GM23338 (cell line): ENCODE measurements at regions not wholly inside any gene's neighbourhood (a gene's known extent, or its start where the extent isn't known, plus 50 kb on each side); places are given as distances from the start of the nearest gene placed in this dataset.
A peak's percentile ranks its signal among the peaks of the same experiment; 100 is the strongest.

ENCODE experiments used
- ATAC-seq: fragments of 200-7000 bp; cut with Tn5 transposase; 3 replicates; pipeline ENCODE4 v1.9.1; 2020
- DNase-seq: peaks from one replicate; pipeline ENCODE4 v3.0.0-alpha.2; 2015; ENCODE audit warnings: low spot score
- H2AFZ ChIP-seq: fragments of 200-600 bp; sonication (generic); 2 replicates; pipeline ENCODE4 v1.8.0; 2016; ENCODE audit warnings: antibody characterized with exemption, mild to moderate bottlenecking, moderate library complexity
- H3F3A ChIP-seq: fragments of 200-600 bp; sonication (generic); replicated peaks from 2 replicates; pipeline ENCODE4 v1.8.0; 2017; ENCODE audit warnings: antibody characterized with exemption, mixed run types, low read depth
- H3K27ac ChIP-seq: fragments of 200-600 bp; sonication (generic); 2 replicates; pipeline ENCODE4 v1.6.1; 2016; ENCODE audit warnings: low read depth
- H3K27me3 ChIP-seq: fragments of 200-600 bp; sonication (generic); 2 replicates; pipeline ENCODE4 v1.8.0; 2016; ENCODE audit warnings: mild to moderate bottlenecking, mixed run types, moderate library complexity; ENCODE audit not compliant: insufficient read depth
- H3K36me3 ChIP-seq: fragments of 200-600 bp; sonication (generic); 2 replicates; pipeline ENCODE4 v1.8.0; 2016; ENCODE audit warnings: mild to moderate bottlenecking; ENCODE audit not compliant: insufficient read depth
- H3K4me1 ChIP-seq: fragments of 200-600 bp; sonication (generic); 2 replicates; pipeline ENCODE4 v1.8.0; 2016; ENCODE audit warnings: mild to moderate bottlenecking, moderate library complexity; ENCODE audit not compliant: insufficient read depth
- H3K4me2 ChIP-seq: fragments of 200-600 bp; sonication (generic); 2 replicates; pipeline ENCODE4 v1.7.1; 2017; ENCODE audit warnings: mixed run types
- H3K4me3 ChIP-seq: fragments of 200-600 bp; sonication (generic); 2 replicates; pipeline ENCODE4 v1.6.1; 2016; ENCODE audit warnings: mixed run types
- H3K79me2 ChIP-seq: fragments of 200-600 bp; sonication (generic); replicated peaks from 2 replicates; pipeline ENCODE4 v1.8.0; 2017; ENCODE audit warnings: mild to moderate bottlenecking; ENCODE audit not compliant: insufficient read depth
- H3K9me2 ChIP-seq: fragments of 200-600 bp; sonication (generic); 2 replicates; pipeline ENCODE4 v1.8.0; 2017; ENCODE audit not compliant: insufficient read depth
- H4K20me1 ChIP-seq: fragments of 200-600 bp; sonication (generic); replicated peaks from 2 replicates; pipeline ENCODE4 v1.8.0; 2017; ENCODE audit warnings: mild to moderate bottlenecking; ENCODE audit not compliant: insufficient read depth
- H3K27ac Mint-ChIP-seq: 2 replicates; pipeline ENCODE4 v1.8.0; 2020; ENCODE audit warnings: inconsistent platforms, mild to moderate bottlenecking, moderate library complexity, mixed read lengths
- H3K27me3 Mint-ChIP-seq: 3 replicates; pipeline ENCODE4 v1.8.0; 2022; ENCODE audit warnings: low read depth, mild to moderate bottlenecking, moderate library complexity, mixed read lengths, inconsistent platforms; ENCODE audit not compliant: insufficient read depth, poor library complexity
- H3K36me3 Mint-ChIP-seq: 3 replicates; pipeline ENCODE4 v1.8.0; 2021; ENCODE audit warnings: low read depth, mild to moderate bottlenecking, inconsistent platforms, moderate library complexity, mixed read lengths
- H3K4me1 Mint-ChIP-seq: 3 replicates; pipeline ENCODE4 v1.8.0; 2020; ENCODE audit warnings: mild to moderate bottlenecking, inconsistent platforms, mixed read lengths
- H3K4me3 Mint-ChIP-seq: 3 replicates; pipeline ENCODE4 v1.8.0; 2021; ENCODE audit warnings: moderate library complexity, mild to moderate bottlenecking, inconsistent platforms, mixed read lengths
- H3K9me3 Mint-ChIP-seq: 3 replicates; pipeline ENCODE4 v1.8.0; 2020; ENCODE audit warnings: moderate library complexity, mild to moderate bottlenecking, inconsistent platforms, mixed read lengths
- CREB1 ChIP-seq: fragments of 250-450 bp; sonication (Bioruptor Pico); IDR thresholded peaks from 2 replicates; pipeline ENCODE4 v1.5.0; 2020; ENCODE audit warnings: low read depth, mild to moderate bottlenecking, moderate library complexity
- EZH2 ChIP-seq: fragments of 200-600 bp; sonication (generic); IDR thresholded peaks from one replicate; pipeline ENCODE4 v1.8.0; 2017; ENCODE audit warnings: antibody characterized with exemption, mild to moderate bottlenecking, low read depth; ENCODE audit not compliant: unreplicated experiment
- EZH2phosphoT487 ChIP-seq: fragments of 200-600 bp; sonication (generic); IDR thresholded peaks from one replicate; pipeline ENCODE4 v1.8.1; 2018; ENCODE audit warnings: antibody characterized with exemption; ENCODE audit not compliant: unreplicated experiment
- JUNB ChIP-seq: IDR thresholded peaks from one replicate; pipeline ENCODE4 v1.6.1; 2016; ENCODE audit warnings: antibody characterized with exemption; ENCODE audit not compliant: unreplicated experiment
- NANOG ChIP-seq: IDR thresholded peaks from 2 replicates; pipeline ENCODE4 v1.6.1; 2016; ENCODE audit warnings: antibody characterized with exemption, borderline replicate concordance
- POLR2AphosphoS5 ChIP-seq: IDR thresholded peaks from 2 replicates; pipeline ENCODE4 v1.6.1; 2016; ENCODE audit warnings: antibody characterized with exemption, low read depth
- STAT1 ChIP-seq: IDR thresholded peaks from one replicate; pipeline ENCODE4 v1.6.1; 2016; ENCODE audit warnings: antibody characterized with exemption; ENCODE audit not compliant: unreplicated experiment
- ZNF114 ChIP-seq: fragments of 250-450 bp; sonication (Bioruptor Pico); IDR thresholded peaks from 2 replicates; pipeline ENCODE4 v1.5.0; 2020; ENCODE audit warnings: mild to moderate bottlenecking, moderate library complexity
- ZNF331 ChIP-seq: fragments of 250-450 bp; sonication (Bioruptor Pico); IDR thresholded peaks from 2 replicates; pipeline ENCODE4 v1.5.0; 2020; ENCODE audit warnings: low read depth, mild to moderate bottlenecking, moderate library complexity
- TF ChIP-seq, protein P1 (sequence below), 2 experiments: fragments of 200-600 bp in 1 of 2; sonication (generic) in 1 of 2; conservative IDR thresholded peaks; 2 replicates each; pipeline versions ENCODE4 v1.5.1 to v1.6.1; 2016 to 2017; ENCODE audit warnings: antibody characterized with exemption in 2 of 2, low read depth in 2 of 2, mild to moderate bottlenecking in 2 of 2, moderate library complexity in 1 of 2
- TF ChIP-seq, protein P2 (sequence below): IDR thresholded peaks from 2 replicates; pipeline ENCODE4 v1.6.1; 2016; ENCODE audit warnings: antibody characterized with exemption
- TF ChIP-seq, protein P3 (sequence below): fragments of 250-450 bp; sonication (Bioruptor Pico); IDR thresholded peaks from 2 replicates; pipeline ENCODE4 v1.5.0; 2020; ENCODE audit warnings: mild to moderate bottlenecking, moderate library complexity

DNA sequence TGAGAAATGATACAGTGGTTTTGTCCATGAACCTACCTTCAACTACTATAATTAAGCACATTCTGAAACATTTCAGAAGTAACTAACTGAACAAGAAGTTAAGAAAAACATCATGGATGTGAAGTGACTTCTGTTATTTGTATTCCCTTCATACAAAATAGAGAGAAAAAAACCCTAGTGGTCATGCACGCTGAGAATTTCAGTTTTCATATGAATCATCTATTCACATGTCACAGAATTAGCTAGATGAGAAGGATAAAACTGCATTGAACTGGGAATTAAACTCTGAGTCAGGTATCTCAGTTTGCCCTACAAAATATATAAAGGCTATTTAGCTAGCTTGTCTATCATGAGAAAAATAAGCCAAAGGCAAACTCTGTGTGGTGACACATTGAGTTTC lies 451.8 kb upstream of the FTMT start (continued):
- TF ChIP-seq, protein P1, sequence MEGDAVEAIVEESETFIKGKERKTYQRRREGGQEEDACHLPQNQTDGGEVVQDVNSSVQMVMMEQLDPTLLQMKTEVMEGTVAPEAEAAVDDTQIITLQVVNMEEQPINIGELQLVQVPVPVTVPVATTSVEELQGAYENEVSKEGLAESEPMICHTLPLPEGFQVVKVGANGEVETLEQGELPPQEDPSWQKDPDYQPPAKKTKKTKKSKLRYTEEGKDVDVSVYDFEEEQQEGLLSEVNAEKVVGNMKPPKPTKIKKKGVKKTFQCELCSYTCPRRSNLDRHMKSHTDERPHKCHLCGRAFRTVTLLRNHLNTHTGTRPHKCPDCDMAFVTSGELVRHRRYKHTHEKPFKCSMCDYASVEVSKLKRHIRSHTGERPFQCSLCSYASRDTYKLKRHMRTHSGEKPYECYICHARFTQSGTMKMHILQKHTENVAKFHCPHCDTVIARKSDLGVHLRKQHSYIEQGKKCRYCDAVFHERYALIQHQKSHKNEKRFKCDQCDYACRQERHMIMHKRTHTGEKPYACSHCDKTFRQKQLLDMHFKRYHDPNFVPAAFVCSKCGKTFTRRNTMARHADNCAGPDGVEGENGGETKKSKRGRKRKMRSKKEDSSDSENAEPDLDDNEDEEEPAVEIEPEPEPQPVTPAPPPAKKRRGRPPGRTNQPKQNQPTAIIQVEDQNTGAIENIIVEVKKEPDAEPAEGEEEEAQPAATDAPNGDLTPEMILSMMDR (conservative IDR thresholded peaks at IDR 0.05; ENCODE audit: low read depth in 2 of 2), result no peak

- Histone ChIP-seq H3K79me2 (no peaks in the 10 kb centered on the region), H2AFZ (peak overlapping the region; percentile 49; the same call in 1 of the 2 replicates), H3K27me3 (no peaks in the 10 kb centered on the region), H3K9me2 (no peaks in the 10 kb centered on the region; the same call in none of the 2 replicates), H3K4me1 (no peaks in the 10 kb centered on the region), H3K4me3 (no peak overlapping the region), H3K4me2 (no peak overlapping the region), H3K36me3 (no peaks in the 10 kb centered on the region), H3F3A (no peaks in the 10 kb centered on the region), H3K27ac (no peak overlapping the region), H4K20me1 (no peaks in the 10 kb centered on the region)
- Mint-ChIP-seq H3K27ac (peak overlapping the region; percentile 59), H3K4me3 (no peak overlapping the region), H3K36me3 (no peaks in the 10 kb centered on the region), H3K9me3 (no peaks in the 10 kb centered on the region; the same call in 2 of the 3 replicates), H3K4me1 (no peaks in the 10 kb centered on the region), H3K27me3 (no peaks in the 10 kb centered on the region)
- DNase-seq, result peak; percentile 4
- ATAC-seq, result no peak
- no peak for TF ChIP-seq NANOG
- TF ChIP-seq JUNB, result no peak
- no peak for TF ChIP-seq ZNF331 (CRISPR knock-in tag)
- TF ChIP-seq, protein P2, sequence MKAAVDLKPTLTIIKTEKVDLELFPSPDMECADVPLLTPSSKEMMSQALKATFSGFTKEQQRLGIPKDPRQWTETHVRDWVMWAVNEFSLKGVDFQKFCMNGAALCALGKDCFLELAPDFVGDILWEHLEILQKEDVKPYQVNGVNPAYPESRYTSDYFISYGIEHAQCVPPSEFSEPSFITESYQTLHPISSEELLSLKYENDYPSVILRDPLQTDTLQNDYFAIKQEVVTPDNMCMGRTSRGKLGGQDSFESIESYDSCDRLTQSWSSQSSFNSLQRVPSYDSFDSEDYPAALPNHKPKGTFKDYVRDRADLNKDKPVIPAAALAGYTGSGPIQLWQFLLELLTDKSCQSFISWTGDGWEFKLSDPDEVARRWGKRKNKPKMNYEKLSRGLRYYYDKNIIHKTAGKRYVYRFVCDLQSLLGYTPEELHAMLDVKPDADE, result no peak
- TF ChIP-seq STAT1, result no peak
- TF ChIP-seq, protein P3, sequence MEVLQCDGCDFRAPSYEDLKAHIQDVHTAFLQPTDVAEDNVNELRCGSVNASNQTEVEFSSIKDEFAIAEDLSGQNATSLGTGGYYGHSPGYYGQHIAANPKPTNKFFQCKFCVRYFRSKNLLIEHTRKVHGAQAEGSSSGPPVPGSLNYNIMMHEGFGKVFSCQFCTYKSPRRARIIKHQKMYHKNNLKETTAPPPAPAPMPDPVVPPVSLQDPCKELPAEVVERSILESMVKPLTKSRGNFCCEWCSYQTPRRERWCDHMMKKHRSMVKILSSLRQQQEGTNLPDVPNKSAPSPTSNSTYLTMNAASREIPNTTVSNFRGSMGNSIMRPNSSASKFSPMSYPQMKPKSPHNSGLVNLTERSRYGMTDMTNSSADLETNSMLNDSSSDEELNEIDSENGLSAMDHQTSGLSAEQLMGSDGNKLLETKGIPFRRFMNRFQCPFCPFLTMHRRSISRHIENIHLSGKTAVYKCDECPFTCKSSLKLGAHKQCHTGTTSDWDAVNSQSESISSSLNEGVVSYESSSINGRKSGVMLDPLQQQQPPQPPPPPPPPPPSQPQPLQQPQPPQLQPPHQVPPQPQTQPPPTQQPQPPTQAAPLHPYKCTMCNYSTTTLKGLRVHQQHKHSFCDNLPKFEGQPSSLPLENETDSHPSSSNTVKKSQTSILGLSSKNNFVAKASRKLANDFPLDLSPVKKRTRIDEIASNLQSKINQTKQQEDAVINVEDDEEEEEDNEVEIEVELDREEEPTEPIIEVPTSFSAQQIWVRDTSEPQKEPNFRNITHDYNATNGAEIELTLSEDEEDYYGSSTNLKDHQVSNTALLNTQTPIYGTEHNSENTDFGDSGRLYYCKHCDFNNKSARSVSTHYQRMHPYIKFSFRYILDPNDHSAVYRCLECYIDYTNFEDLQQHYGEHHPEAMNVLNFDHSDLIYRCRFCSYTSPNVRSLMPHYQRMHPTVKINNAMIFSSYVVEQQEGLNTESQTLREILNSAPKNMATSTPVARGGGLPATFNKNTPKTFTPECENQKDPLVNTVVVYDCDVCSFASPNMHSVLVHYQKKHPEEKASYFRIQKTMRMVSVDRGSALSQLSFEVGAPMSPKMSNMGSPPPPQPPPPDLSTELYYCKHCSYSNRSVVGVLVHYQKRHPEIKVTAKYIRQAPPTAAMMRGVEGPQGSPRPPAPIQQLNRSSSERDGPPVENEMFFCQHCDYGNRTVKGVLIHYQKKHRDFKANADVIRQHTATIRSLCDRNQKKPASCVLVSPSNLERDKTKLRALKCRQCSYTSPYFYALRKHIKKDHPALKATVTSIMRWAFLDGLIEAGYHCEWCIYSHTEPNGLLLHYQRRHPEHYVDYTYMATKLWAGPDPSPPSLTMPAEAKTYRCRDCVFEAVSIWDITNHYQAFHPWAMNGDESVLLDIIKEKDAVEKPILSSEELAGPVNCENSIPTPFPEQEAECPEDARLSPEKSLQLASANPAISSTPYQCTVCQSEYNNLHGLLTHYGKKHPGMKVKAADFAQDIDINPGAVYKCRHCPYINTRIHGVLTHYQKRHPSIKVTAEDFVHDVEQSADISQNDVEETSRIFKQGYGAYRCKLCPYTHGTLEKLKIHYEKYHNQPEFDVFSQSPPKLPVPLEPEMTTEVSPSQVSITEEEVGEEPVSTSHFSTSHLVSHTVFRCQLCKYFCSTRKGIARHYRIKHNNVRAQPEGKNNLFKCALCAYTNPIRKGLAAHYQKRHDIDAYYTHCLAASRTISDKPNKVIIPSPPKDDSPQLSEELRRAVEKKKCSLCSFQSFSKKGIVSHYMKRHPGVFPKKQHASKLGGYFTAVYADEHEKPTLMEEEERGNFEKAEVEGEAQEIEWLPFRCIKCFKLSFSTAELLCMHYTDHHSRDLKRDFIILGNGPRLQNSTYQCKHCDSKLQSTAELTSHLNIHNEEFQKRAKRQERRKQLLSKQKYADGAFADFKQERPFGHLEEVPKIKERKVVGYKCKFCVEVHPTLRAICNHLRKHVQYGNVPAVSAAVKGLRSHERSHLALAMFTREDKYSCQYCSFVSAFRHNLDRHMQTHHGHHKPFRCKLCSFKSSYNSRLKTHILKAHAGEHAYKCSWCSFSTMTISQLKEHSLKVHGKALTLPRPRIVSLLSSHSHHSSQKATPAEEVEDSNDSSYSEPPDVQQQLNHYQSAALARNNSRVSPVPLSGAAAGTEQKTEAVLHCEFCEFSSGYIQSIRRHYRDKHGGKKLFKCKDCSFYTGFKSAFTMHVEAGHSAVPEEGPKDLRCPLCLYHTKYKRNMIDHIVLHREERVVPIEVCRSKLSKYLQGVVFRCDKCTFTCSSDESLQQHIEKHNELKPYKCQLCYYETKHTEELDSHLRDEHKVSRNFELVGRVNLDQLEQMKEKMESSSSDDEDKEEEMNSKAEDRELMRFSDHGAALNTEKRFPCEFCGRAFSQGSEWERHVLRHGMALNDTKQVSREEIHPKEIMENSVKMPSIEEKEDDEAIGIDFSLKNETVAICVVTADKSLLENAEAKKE, result no peak
- no peak for TF ChIP-seq POLR2AphosphoS5
- TF ChIP-seq EZH2phosphoT487, result no peak
- TF ChIP-seq EZH2, result no peak
- TF ChIP-seq, protein P1 (conservative IDR thresholded peaks at IDR 0.05; ENCODE audit: low read depth in 2 of 2), result no peak
- TF ChIP-seq CREB1 (CRISPR knock-in tag), result no peak
- no peak for TF ChIP-seq ZNF114 (CRISPR knock-in tag)
Measured at GRCh38 chr5:121408778-121409177, 442.9 kb upstream of the FTMT start.
